HL-60 (cell line): ENCODE measurements at regions not wholly inside any gene's neighbourhood (a gene's known extent, or its start where the extent isn't known, plus 50 kb on each side); places are given as distances from the start of the nearest gene placed in this dataset.

Experiments used
- DNase-seq, 2 experiments: peaks; one replicate each; pipeline ENCODE4 v3.0.0-alpha.2; 2010 to 2020; ENCODE audit warnings: low read depth in 1 of 2, low spot score in 1 of 2
- H3K27ac ChIP-seq: fragments of 250-450 bp; sonication (Bioruptor Pico); replicated peaks from 2 replicates; pipeline ENCODE4 v1.5.1; 2020; ENCODE audit warnings: mild to moderate bottlenecking, moderate library complexity
- H3K27me3 ChIP-seq: fragments of 250-450 bp; sonication (Bioruptor Pico); 2 replicates; pipeline ENCODE4 v1.5.1; 2021; ENCODE audit warnings: mild to moderate bottlenecking, moderate library complexity; ENCODE audit not compliant: insufficient read depth, poor library complexity, severe bottlenecking
- H3K4me3 ChIP-seq: replicated peaks from 2 replicates; pipeline ENCODE4 v1.5.1; 2011; ENCODE audit warnings: mild to moderate bottlenecking, control low read depth, low read length; ENCODE audit not compliant: insufficient read depth
- CTCF ChIP-seq: IDR thresholded peaks from one replicate; pipeline ENCODE4 v1.5.1; 2011; ENCODE audit warnings: low read length, control low read depth, inconsistent platforms; ENCODE audit not compliant: insufficient read depth
- GABPA ChIP-seq: IDR thresholded peaks from 2 replicates; pipeline ENCODE4 v1.6.1; 2012; ENCODE audit warnings: low read depth
- POLR2AphosphoS5 ChIP-seq: IDR thresholded peaks from 2 replicates; pipeline ENCODE4 v1.6.1; 2012; ENCODE audit warnings: low read depth
- SPI1 ChIP-seq: IDR thresholded peaks from 2 replicates; pipeline ENCODE4 v1.6.1; 2012; ENCODE audit warnings: low read depth, mild to moderate bottlenecking, borderline replicate concordance
- TF ChIP-seq, protein P1 (sequence below): IDR thresholded peaks from 2 replicates; pipeline ENCODE4 v1.6.1; 2012; ENCODE audit warnings: low read depth; ENCODE audit not compliant: insufficient replicate concordance

GRCh38 chr15:47918877-47919276, 201.6 kb downstream of the SEMA6D start:
- Histone ChIP-seq H3K4me3 (no peak overlapping the region), H3K27me3 (no peaks in the 10 kb centered on the region), H3K27ac (no peak overlapping the region)
- no peak for TF ChIP-seq SPI1
- no peak for TF ChIP-seq POLR2AphosphoS5
- TF ChIP-seq, protein P1, sequence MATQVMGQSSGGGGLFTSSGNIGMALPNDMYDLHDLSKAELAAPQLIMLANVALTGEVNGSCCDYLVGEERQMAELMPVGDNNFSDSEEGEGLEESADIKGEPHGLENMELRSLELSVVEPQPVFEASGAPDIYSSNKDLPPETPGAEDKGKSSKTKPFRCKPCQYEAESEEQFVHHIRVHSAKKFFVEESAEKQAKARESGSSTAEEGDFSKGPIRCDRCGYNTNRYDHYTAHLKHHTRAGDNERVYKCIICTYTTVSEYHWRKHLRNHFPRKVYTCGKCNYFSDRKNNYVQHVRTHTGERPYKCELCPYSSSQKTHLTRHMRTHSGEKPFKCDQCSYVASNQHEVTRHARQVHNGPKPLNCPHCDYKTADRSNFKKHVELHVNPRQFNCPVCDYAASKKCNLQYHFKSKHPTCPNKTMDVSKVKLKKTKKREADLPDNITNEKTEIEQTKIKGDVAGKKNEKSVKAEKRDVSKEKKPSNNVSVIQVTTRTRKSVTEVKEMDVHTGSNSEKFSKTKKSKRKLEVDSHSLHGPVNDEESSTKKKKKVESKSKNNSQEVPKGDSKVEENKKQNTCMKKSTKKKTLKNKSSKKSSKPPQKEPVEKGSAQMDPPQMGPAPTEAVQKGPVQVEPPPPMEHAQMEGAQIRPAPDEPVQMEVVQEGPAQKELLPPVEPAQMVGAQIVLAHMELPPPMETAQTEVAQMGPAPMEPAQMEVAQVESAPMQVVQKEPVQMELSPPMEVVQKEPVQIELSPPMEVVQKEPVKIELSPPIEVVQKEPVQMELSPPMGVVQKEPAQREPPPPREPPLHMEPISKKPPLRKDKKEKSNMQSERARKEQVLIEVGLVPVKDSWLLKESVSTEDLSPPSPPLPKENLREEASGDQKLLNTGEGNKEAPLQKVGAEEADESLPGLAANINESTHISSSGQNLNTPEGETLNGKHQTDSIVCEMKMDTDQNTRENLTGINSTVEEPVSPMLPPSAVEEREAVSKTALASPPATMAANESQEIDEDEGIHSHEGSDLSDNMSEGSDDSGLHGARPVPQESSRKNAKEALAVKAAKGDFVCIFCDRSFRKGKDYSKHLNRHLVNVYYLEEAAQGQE, result no peak
- TF ChIP-seq GABPA, result no peak
- no peak for TF ChIP-seq CTCF
- DNase-seq, result no peak

- Histone ChIP-seq H3K27me3 (no peaks in the 10 kb centered on the region), H3K27ac (no peak overlapping the region), H3K4me3 (no peak overlapping the region)
- no peak for TF ChIP-seq CTCF
- TF ChIP-seq GABPA, result no peak
- no peak for TF ChIP-seq POLR2AphosphoS5
- TF ChIP-seq SPI1, result no peak
- TF ChIP-seq, protein P1, result no peak
- DNase-seq, result no peak
These were observed 196.4 kb upstream of the SLC24A5 start for GRCh38 chr15:47924381-47924780.

- no peak for DNase-seq
- TF ChIP-seq POLR2AphosphoS5, result no peak
- no peak for TF ChIP-seq GABPA
- TF ChIP-seq SPI1, result no peak
- no peak for TF ChIP-seq CTCF
- TF ChIP-seq, protein P1, result no peak
- H3K27me3 ChIP-seq, result no peaks in the 10 kb centered on the region
- no peak overlapping the region for H3K4me3 ChIP-seq
- no peak overlapping the region for H3K27ac ChIP-seq
These were observed 191.5 kb upstream of the SLC24A5 start for GRCh38 chr15:47929138-47929803.
